Endothelial cell of umbilical vein (primary cell): ENCODE measurements at regions not wholly inside any gene's neighbourhood (a gene's known extent, or its start where the extent isn't known, plus 50 kb on each side); places are given as distances from the start of the nearest gene placed in this dataset.

Source experiments
- EZH2 ChIP-seq: IDR thresholded peaks from 2 replicates; pipeline ENCODE4 v1.6.1; 2012; ENCODE audit warnings: borderline replicate concordance, low read depth, mild to moderate bottlenecking, moderate library complexity, low read length, inconsistent platforms; ENCODE audit not compliant: severe bottlenecking
- FOS ChIP-seq: IDR thresholded peaks from 2 replicates; pipeline ENCODE4 v1.6.1; 2011; ENCODE audit warnings: mild to moderate bottlenecking, low read length, moderate library complexity, borderline replicate concordance; ENCODE audit not compliant: insufficient read depth
- GATA2 ChIP-seq: IDR thresholded peaks from 2 replicates; pipeline ENCODE4 v1.7.0; 2011; ENCODE audit warnings: low read depth, mild to moderate bottlenecking, moderate library complexity, mixed read lengths, low read length; ENCODE audit not compliant: insufficient read length, insufficient read depth
- JUN ChIP-seq: IDR thresholded peaks from 2 replicates; pipeline ENCODE4 v1.6.1; 2011; ENCODE audit warnings: borderline replicate concordance, low read depth; ENCODE audit not compliant: insufficient read length, insufficient read depth
- MAX ChIP-seq: IDR thresholded peaks from 2 replicates; pipeline ENCODE4 v1.6.1; 2011; ENCODE audit not compliant: insufficient read depth, insufficient read length
- MYC ChIP-seq: IDR thresholded peaks from one replicate; pipeline ENCODE4 v1.6.1; 2011; ENCODE audit warnings: mild to moderate bottlenecking, low read depth, low read length
- POLR2A ChIP-seq: IDR thresholded peaks from 2 replicates; pipeline ENCODE4 v1.6.1; 2012; ENCODE audit warnings: low read depth, mild to moderate bottlenecking, control low read depth, low read length
- POLR2AphosphoS5 ChIP-seq: IDR thresholded peaks from 2 replicates; pipeline ENCODE4 v1.6.1; 2012; ENCODE audit warnings: low read depth, mild to moderate bottlenecking, control low read depth, low read length, moderate library complexity; ENCODE audit not compliant: insufficient read depth
- TF ChIP-seq, protein P1 (sequence below), 2 donors: IDR thresholded peaks; 1 replicate in 1 of 2; 2 replicates in 1 of 2; pipeline ENCODE4 v1.5.1; 2011; ENCODE audit warnings: low read length in 2 of 2, mild to moderate bottlenecking in 2 of 2, moderate library complexity in 2 of 2, control low read depth in 1 of 2, inconsistent platforms in 1 of 2, low read depth in 1 of 2; ENCODE audit not compliant: insufficient read depth in 1 of 2; ENCODE audit errors: extremely low read depth in 1 of 2

GRCh38 chr13:73547239-73547638, 488.4 kb downstream of the KLF5 start:
- TF ChIP-seq POLR2A, result no peak
- TF ChIP-seq, protein P1, sequence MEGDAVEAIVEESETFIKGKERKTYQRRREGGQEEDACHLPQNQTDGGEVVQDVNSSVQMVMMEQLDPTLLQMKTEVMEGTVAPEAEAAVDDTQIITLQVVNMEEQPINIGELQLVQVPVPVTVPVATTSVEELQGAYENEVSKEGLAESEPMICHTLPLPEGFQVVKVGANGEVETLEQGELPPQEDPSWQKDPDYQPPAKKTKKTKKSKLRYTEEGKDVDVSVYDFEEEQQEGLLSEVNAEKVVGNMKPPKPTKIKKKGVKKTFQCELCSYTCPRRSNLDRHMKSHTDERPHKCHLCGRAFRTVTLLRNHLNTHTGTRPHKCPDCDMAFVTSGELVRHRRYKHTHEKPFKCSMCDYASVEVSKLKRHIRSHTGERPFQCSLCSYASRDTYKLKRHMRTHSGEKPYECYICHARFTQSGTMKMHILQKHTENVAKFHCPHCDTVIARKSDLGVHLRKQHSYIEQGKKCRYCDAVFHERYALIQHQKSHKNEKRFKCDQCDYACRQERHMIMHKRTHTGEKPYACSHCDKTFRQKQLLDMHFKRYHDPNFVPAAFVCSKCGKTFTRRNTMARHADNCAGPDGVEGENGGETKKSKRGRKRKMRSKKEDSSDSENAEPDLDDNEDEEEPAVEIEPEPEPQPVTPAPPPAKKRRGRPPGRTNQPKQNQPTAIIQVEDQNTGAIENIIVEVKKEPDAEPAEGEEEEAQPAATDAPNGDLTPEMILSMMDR (IDR thresholded peaks at IDR 0.05; ENCODE audit: extremely low read depth in 1 of 2, insufficient read depth in 1 of 2, low read depth in 1 of 2, low read length in 2 of 2), result no peak
- no peak for TF ChIP-seq JUN
- TF ChIP-seq EZH2, result no peak
- no peak for TF ChIP-seq POLR2AphosphoS5
- TF ChIP-seq FOS, result no peak
- no peak for TF ChIP-seq MAX
- TF ChIP-seq GATA2, result no peak
- no peak for TF ChIP-seq MYC
